ENCODE measurements at regions not wholly inside any gene's neighbourhood (a gene's known extent, or its start where the extent isn't known, plus 50 kb on each side); places are given as distances from the start of the nearest gene placed in this dataset.

- no peaks in the 10 kb centered on the region for H3K36me3 ChIP-seq (replicated peaks in 1 of 2)
- 40 to 64% (median 54%) methylated on average over 3 of the region's 3 CpGs for WGBS, 4 donors
- H3K27me3 ChIP-seq: no peaks in the 10 kb centered on the region
- no peaks in the 10 kb centered on the region for H3K4me1 ChIP-seq (replicated peaks in 1 of 2)
- TF ChIP-seq CTCF (IDR thresholded peaks at IDR 0.05) (no peak), POLR2A (IDR thresholded peaks at IDR 0.05) (no peak)
- intact Hi-C loops (cut with DNase I): no loop called here
- H3K4me3 ChIP-seq: no peak overlapping the region
- no peaks in the 10 kb centered on the region for H3K9me3 ChIP-seq (replicated peaks in 1 of 3)
- H3K27ac ChIP-seq: no peak overlapping the region
- no peak for DNase-seq
These were observed 373.7 kb upstream of the GOLIM4 start for GRCh38 chr3:168469436-168469835.

GRCh38 chr3:168467115-168467714, 371.5 kb upstream of the GOLIM4 start:
- TF ChIP-seq POLR2A (IDR thresholded peaks at IDR 0.05): no peak
- TF ChIP-seq CTCF (IDR thresholded peaks at IDR 0.05): peak in 2 of 6 experiments; percentile 10 to 14
- Histone ChIP-seq H3K27ac (no peak overlapping the region), H3K27me3 (no peaks in the 10 kb centered on the region), H3K4me3 (no peak overlapping the region), H3K4me1 (replicated peaks in 1 of 2) (no peaks in the 10 kb centered on the region), H3K36me3 (replicated peaks in 1 of 2) (no peaks in the 10 kb centered on the region), H3K9me3 (replicated peaks in 1 of 3) (no peaks in the 10 kb centered on the region)
- 56 to 64% (median 60%) methylated on average over 6 of the region's 6 CpGs for WGBS, 4 donors
- intact Hi-C loops (cut with DNase I): no loop called here
- no peak for DNase-seq

- Histone ChIP-seq H3K4me3 (no peak overlapping the region), H3K36me3 (replicated peaks in 1 of 2) (no peaks in the 10 kb centered on the region), H3K27me3 (no peaks in the 10 kb centered on the region), H3K9me3 (replicated peaks in 1 of 3) (no peaks in the 10 kb centered on the region), H3K4me1 (replicated peaks in 1 of 2) (no peaks in the 10 kb centered on the region), H3K27ac (no peak overlapping the region)
- DNase-seq: no peak
- TF ChIP-seq CTCF (IDR thresholded peaks at IDR 0.05) (no peak), POLR2A (IDR thresholded peaks at IDR 0.05) (no peak)
- intact Hi-C loops (cut with DNase I): no loop called here
These were observed 366.1 kb upstream of the GOLIM4 start for GRCh38 chr3:168461793-168462192.

- Histone ChIP-seq H3K4me3 (no peak overlapping the region), H3K9me3 (replicated peaks in 1 of 3) (no peaks in the 10 kb centered on the region), H3K27me3 (no peaks in the 10 kb centered on the region), H3K4me1 (replicated peaks in 1 of 2) (no peaks in the 10 kb centered on the region), H3K36me3 (replicated peaks in 1 of 2) (no peaks in the 10 kb centered on the region), H3K27ac (no peak overlapping the region)
- 51 to 81% (median 66%) methylated on average over 2 of the region's 2 CpGs for WGBS, 4 donors
- TF ChIP-seq CTCF (IDR thresholded peaks at IDR 0.05): no peak
- TF ChIP-seq POLR2A (IDR thresholded peaks at IDR 0.05): no peak
- DNase-seq: no peak
- intact Hi-C loops (cut with DNase I): no loop called here
These were observed 363.6 kb upstream of the GOLIM4 start for GRCh38 chr3:168459226-168459784.

All from adrenal gland (tissue), 9 donors.